Gastrocnemius medialis (tissue), 4 donors: ENCODE measurements at regions not wholly inside any gene's neighbourhood (a gene's known extent, or its start where the extent isn't known, plus 50 kb on each side); places are given as distances from the start of the nearest gene placed in this dataset.

Source experiments
- ATAC-seq, 2 donors: fragments of 150-250 bp; one replicate each; pipeline ENCODE4 v1.9.1; 2016
- DNase-seq, 2 donors: peaks; one replicate each; pipeline ENCODE4 v3.0.0-alpha.2; 2019
- H3K27ac ChIP-seq, 4 donors: fragments of 200-600 bp; sonication (generic); 1 replicate in 1 of 4; 2 replicates in 3 of 4; pipeline ENCODE4 v1.5.1; 2016 to 2018; ENCODE audit warnings: mild to moderate bottlenecking in 2 of 4, moderate library complexity in 1 of 4
- H3K27me3 ChIP-seq, 3 donors: fragments of 200-600 bp; sonication (generic) in 2 of 3; 1 replicate in 1 of 3; 2 replicates in 2 of 3; pipeline versions ENCODE4 v1.5.1 to v1.6.0; 2016 to 2019; ENCODE audit warnings: mild to moderate bottlenecking in 1 of 3, moderate library complexity in 1 of 3
- H3K36me3 ChIP-seq, 2 donors: fragments of 200-600 bp; sonication (generic) in 1 of 2; one replicate each; pipeline ENCODE4 v1.5.1; 2017 to 2018
- H3K4me1 ChIP-seq, 2 donors: fragments of 200-600 bp; sonication (generic) in 1 of 2; one replicate each; pipeline ENCODE4 v1.5.1; 2016 to 2017; ENCODE audit warnings: mild to moderate bottlenecking in 2 of 2
- H3K4me3 ChIP-seq, 4 donors: fragments of 200-600 bp; sonication (generic) in 3 of 4; 1 replicate in 1 of 4; 2 replicates in 3 of 4; pipeline ENCODE4 v1.5.1; 2016 to 2019; ENCODE audit warnings: mild to moderate bottlenecking in 2 of 4
- H3K9me3 ChIP-seq, 3 donors: fragments of 200-600 bp; sonication (generic) in 2 of 3; 1 replicate in 1 of 3; 2 replicates in 2 of 3; pipeline ENCODE4 v1.5.1; 2016 to 2019
- POLR2A ChIP-seq, 2 donors: fragments of 450-650 bp; IDR thresholded peaks; one replicate each; pipeline ENCODE4 v1.6.1; 2017; ENCODE audit warnings: antibody characterized with exemption in 2 of 2, mild to moderate bottlenecking in 2 of 2, moderate library complexity in 2 of 2
- in situ Hi-C, 4 donors: fragments of 200-750 bp; cut with MboI; loops; one replicate each; pipeline versions ENCODE4 v1.15.0 to v1.8.0; 2017; ENCODE audit warnings: low sequenced_read_pairs in 4 of 4
- intact Hi-C: fragments of 100-400 bp; cut with DNase I; formaldehyde crosslinking; loops from one replicate; pipeline ENCODE4 v1.15.1; 2023; ENCODE audit warnings: low total_unique reads
- TF ChIP-seq, protein P1 (sequence below), 5 experiments: fragments of 450-650 bp in 3 of 5; fragments of 200-600 bp in 2 of 5; sonication (generic) in 2 of 5; IDR thresholded peaks in 4 of 5; conservative IDR thresholded peaks in 1 of 5; 1 replicate in 4 of 5; 2 replicates in 1 of 5; pipeline ENCODE4 v1.5.1; 2016 to 2019; ENCODE audit warnings: antibody characterized with exemption in 5 of 5, mild to moderate bottlenecking in 3 of 5, moderate library complexity in 3 of 5

DNA sequence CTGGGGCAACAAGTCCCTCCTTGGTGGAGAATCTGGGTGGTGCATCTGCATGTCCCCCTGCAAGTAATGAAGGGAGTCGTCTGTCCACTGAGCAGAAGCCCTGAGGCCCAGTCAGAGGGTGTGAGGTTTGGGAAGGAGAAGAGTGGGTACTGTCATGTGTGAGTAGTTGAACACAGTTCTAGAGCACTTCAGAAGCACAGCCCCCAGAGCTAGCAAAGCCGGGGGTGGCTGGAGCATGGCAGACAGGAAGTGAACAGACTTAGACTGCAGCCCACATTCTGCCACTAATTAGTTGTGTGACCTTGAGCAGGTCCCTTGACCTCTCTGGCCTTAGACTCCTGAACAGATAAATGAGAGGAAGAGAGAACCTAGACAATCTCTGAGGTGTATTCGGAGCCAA is 207.6 kb downstream of the UACA start:
- intact Hi-C loops (no loop called here), in situ Hi-C loops (no loop called here)
- H3K36me3 ChIP-seq, result no peaks in the 10 kb centered on the region
- H3K27me3 ChIP-seq, result no peaks in the 10 kb centered on the region
- DNase-seq, result no peak
- ATAC-seq, result no peak
- H3K4me3 ChIP-seq, result no peak overlapping the region
- no peak overlapping the region for H3K27ac ChIP-seq
- H3K9me3 ChIP-seq, result no peaks in the 10 kb centered on the region
- peaks cover 16 to 18% of the 10 kb centered on the region in 2 donors for H3K4me1 ChIP-seq
- TF ChIP-seq, protein P1, sequence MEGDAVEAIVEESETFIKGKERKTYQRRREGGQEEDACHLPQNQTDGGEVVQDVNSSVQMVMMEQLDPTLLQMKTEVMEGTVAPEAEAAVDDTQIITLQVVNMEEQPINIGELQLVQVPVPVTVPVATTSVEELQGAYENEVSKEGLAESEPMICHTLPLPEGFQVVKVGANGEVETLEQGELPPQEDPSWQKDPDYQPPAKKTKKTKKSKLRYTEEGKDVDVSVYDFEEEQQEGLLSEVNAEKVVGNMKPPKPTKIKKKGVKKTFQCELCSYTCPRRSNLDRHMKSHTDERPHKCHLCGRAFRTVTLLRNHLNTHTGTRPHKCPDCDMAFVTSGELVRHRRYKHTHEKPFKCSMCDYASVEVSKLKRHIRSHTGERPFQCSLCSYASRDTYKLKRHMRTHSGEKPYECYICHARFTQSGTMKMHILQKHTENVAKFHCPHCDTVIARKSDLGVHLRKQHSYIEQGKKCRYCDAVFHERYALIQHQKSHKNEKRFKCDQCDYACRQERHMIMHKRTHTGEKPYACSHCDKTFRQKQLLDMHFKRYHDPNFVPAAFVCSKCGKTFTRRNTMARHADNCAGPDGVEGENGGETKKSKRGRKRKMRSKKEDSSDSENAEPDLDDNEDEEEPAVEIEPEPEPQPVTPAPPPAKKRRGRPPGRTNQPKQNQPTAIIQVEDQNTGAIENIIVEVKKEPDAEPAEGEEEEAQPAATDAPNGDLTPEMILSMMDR (IDR thresholded peaks at IDR 0.05 in 4 of 5, conservative IDR thresholded peaks at IDR 0.05 in 1 of 5), result no peak

DNA sequence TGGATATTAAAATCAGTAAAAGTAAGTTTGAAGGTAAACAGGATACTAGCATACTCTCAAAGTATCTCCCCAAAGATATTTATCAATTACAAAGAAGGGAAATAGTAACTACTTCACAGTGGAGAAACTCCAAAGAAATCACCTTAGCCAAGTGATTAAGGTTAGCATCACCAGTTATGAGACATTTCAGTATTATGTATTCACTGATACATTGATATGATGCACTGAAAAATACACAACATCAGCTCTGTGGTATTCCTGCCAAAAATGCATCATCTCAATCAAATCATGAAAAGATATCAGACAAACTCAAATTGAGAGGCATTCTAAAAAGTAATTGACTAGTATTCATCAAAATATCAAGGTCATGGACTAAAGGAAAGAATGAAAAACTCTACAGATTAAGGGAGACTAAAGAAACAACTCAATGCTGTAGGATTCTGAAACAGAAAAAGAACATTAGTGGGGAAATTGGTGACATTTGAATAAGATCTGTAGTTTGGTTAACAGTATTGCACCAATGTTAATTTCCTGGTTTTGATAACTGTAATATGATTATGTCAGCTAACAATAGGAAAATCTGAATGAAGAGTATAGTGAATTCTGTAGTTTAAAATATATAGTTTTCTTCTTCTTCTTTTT is 215.4 kb downstream of the UACA start:
- DNase-seq, result no peak
- H3K4me3 ChIP-seq, result no peak overlapping the region
- no peaks in the 10 kb centered on the region for H3K27me3 ChIP-seq
- TF ChIP-seq, protein P1 (IDR thresholded peaks at IDR 0.05 in 4 of 5, conservative IDR thresholded peaks at IDR 0.05 in 1 of 5), result no peak
- no peak for TF ChIP-seq POLR2A (IDR thresholded peaks at IDR 0.05)
- in situ Hi-C loops (no loop called here), intact Hi-C loops (no loop called here)
- H3K27ac ChIP-seq, result no peak overlapping the region
- no peak for ATAC-seq
- no peaks in the 10 kb centered on the region for H3K36me3 ChIP-seq
- no peaks in the 10 kb centered on the region for H3K9me3 ChIP-seq
- H3K4me1 ChIP-seq, result no peaks in the 10 kb centered on the region

GRCh38 chr15:70545526-70545925 is 217.8 kb downstream of the UACA start:
- in situ Hi-C loops, result no loop called here
- TF ChIP-seq POLR2A (IDR thresholded peaks at IDR 0.05), result no peak
- TF ChIP-seq, protein P1 (IDR thresholded peaks at IDR 0.05 in 4 of 5, conservative IDR thresholded peaks at IDR 0.05 in 1 of 5), result no peak
- Histone ChIP-seq H3K9me3 (no peaks in the 10 kb centered on the region), H3K27me3 (no peaks in the 10 kb centered on the region), H3K4me3 (no peak overlapping the region), H3K4me1 (no peaks in the 10 kb centered on the region), H3K36me3 (no peaks in the 10 kb centered on the region), H3K27ac (no peak overlapping the region)
- no peak for DNase-seq
- no peak for ATAC-seq
- intact Hi-C loops, result no loop called here

- no peak for TF ChIP-seq POLR2A (IDR thresholded peaks at IDR 0.05)
- TF ChIP-seq, protein P1 (IDR thresholded peaks at IDR 0.05 in 4 of 5, conservative IDR thresholded peaks at IDR 0.05 in 1 of 5), result no peak
- no peak for ATAC-seq
- Histone ChIP-seq H3K27ac (no peak overlapping the region), H3K27me3 (peaks cover 0 to 5% (median 0%) of the 10 kb centered on the region in 3 donors), H3K36me3 (no peaks in the 10 kb centered on the region), H3K9me3 (no peaks in the 10 kb centered on the region), H3K4me3 (no peak overlapping the region), H3K4me1 (no peaks in the 10 kb centered on the region)
- in situ Hi-C loops, result no loop called here
- DNase-seq, result no peak
- intact Hi-C loops, result no loop called here
Observed at GRCh38 chr15:70541511-70541910, 221.8 kb downstream of the UACA start.
